ENCODE measurements at regions not wholly inside any gene's neighbourhood (a gene's known extent, or its start where the extent isn't known, plus 50 kb on each side); places are given as distances from the start of the nearest gene placed in this dataset.

GRCh38 chr3:178386401-178386800 lies 149.8 kb upstream of the KCNMB2 start:
- H3K4me3 ChIP-seq = no peak overlapping the region
- H3K9me3 ChIP-seq = no peaks in the 10 kb centered on the region
- no peaks in the 10 kb centered on the region for H3K36me3 ChIP-seq
- H3K27ac ChIP-seq = no peak overlapping the region
- H3K4me1 ChIP-seq = peaks cover 0 to 6% of the 10 kb centered on the region in 2 donors
- H3K27me3 ChIP-seq = no peaks in the 10 kb centered on the region
- TF ChIP-seq POLR2AphosphoS5 (IDR thresholded peaks at IDR 0.05) (no peak), CTCF (IDR thresholded peaks at IDR 0.05) (no peak), POLR2A (IDR thresholded peaks at IDR 0.05) (no peak)
- intact Hi-C loops (cut with DNase I; ENCODE audit: low total_unique reads) = no loop called here
- DNase-seq (ENCODE audit: low spot score in 2 of 2) = no peak

- Histone ChIP-seq H3K4me1 (peaks cover 0 to 6% of the 10 kb centered on the region in 2 donors), H3K9me3 (no peaks in the 10 kb centered on the region), H3K4me3 (no peak overlapping the region), H3K36me3 (no peaks in the 10 kb centered on the region), H3K27me3 (no peaks in the 10 kb centered on the region), H3K27ac (no peak overlapping the region)
- intact Hi-C loops (cut with DNase I; ENCODE audit: low total_unique reads) = no loop called here
- TF ChIP-seq POLR2AphosphoS5 (IDR thresholded peaks at IDR 0.05) = no peak
- TF ChIP-seq CTCF (IDR thresholded peaks at IDR 0.05) = no peak
- no peak for TF ChIP-seq POLR2A (IDR thresholded peaks at IDR 0.05)
- DNase-seq (ENCODE audit: low spot score in 2 of 2) = no peak
Observed at GRCh38 chr3:178386880-178387279, 149.4 kb upstream of the KCNMB2 start.

GRCh38 chr3:178388473-178388872 lies 147.8 kb upstream of the KCNMB2 start:
- Histone ChIP-seq H3K4me3 (no peak overlapping the region), H3K27ac (no peak overlapping the region), H3K27me3 (no peaks in the 10 kb centered on the region), H3K36me3 (no peaks in the 10 kb centered on the region), H3K9me3 (no peaks in the 10 kb centered on the region), H3K4me1 (no peaks in the 10 kb centered on the region)
- TF ChIP-seq POLR2A (IDR thresholded peaks at IDR 0.05) = no peak
- TF ChIP-seq CTCF (IDR thresholded peaks at IDR 0.05) = no peak
- TF ChIP-seq POLR2AphosphoS5 (IDR thresholded peaks at IDR 0.05) = no peak
- DNase-seq (ENCODE audit: low spot score in 2 of 2) = no peak
- intact Hi-C loops (cut with DNase I; ENCODE audit: low total_unique reads) = no loop called here

- TF ChIP-seq POLR2AphosphoS5 (IDR thresholded peaks at IDR 0.05) (no peak), POLR2A (IDR thresholded peaks at IDR 0.05) (no peak)
- Histone ChIP-seq H3K4me1 (no peaks in the 10 kb centered on the region), H3K36me3 (no peaks in the 10 kb centered on the region), H3K27me3 (no peaks in the 10 kb centered on the region), H3K27ac (no peak overlapping the region), H3K4me3 (no peak overlapping the region), H3K9me3 (no peaks in the 10 kb centered on the region)
- DNase-seq (ENCODE audit: low spot score in 2 of 2) = no peak
- intact Hi-C loops (cut with DNase I; ENCODE audit: low total_unique reads) = no loop called here
Observed at GRCh38 chr3:178389258-178389657, 147.0 kb upstream of the KCNMB2 start.

- no peaks in the 10 kb centered on the region for H3K9me3 ChIP-seq
- no peak for TF ChIP-seq POLR2A (IDR thresholded peaks at IDR 0.05)
- H3K27me3 ChIP-seq = no peaks in the 10 kb centered on the region
- no peak overlapping the region for H3K4me3 ChIP-seq
- H3K36me3 ChIP-seq = no peaks in the 10 kb centered on the region
- DNase-seq (ENCODE audit: low spot score in 2 of 2) = no peak
- intact Hi-C loops (cut with DNase I; ENCODE audit: low total_unique reads) = no loop called here
- H3K27ac ChIP-seq = no peak overlapping the region
- no peaks in the 10 kb centered on the region for H3K4me1 ChIP-seq
Observed at GRCh38 chr3:178392511-178392926, 143.7 kb upstream of the KCNMB2 start.

GRCh38 chr3:178393146-178393545 lies 143.1 kb upstream of the KCNMB2 start:
- no peak for TF ChIP-seq POLR2A (IDR thresholded peaks at IDR 0.05)
- TF ChIP-seq CTCF (IDR thresholded peaks at IDR 0.05) = no peak
- TF ChIP-seq POLR2AphosphoS5 (IDR thresholded peaks at IDR 0.05) = no peak
- Histone ChIP-seq H3K4me1 (no peaks in the 10 kb centered on the region), H3K27me3 (no peaks in the 10 kb centered on the region), H3K9me3 (no peaks in the 10 kb centered on the region), H3K27ac (no peak overlapping the region), H3K4me3 (no peak overlapping the region), H3K36me3 (no peaks in the 10 kb centered on the region)
- intact Hi-C loops (cut with DNase I; ENCODE audit: low total_unique reads) = no loop called here
- no peak for DNase-seq (ENCODE audit: low spot score in 2 of 2)

Data from breast epithelium (tissue), 4 donors.